AG04450 (cell line): ENCODE measurements at regions not wholly inside any gene's neighbourhood (a gene's known extent, or its start where the extent isn't known, plus 50 kb on each side); places are given as distances from the start of the nearest gene placed in this dataset.

Experiments used
- CTCF ChIA-PET: fragments of 300-600, 350-600 bp; formaldehyde crosslinking; extraction: SDS; loops from one replicate; lab custom pipeline; 2022; ENCODE audit warnings: antibody characterized with exemption, inconsistent platforms; lab: Charles Lee
- POLR2A ChIA-PET: fragments of 350-600 bp; formaldehyde crosslinking; extraction: SDS; loops from one replicate; lab custom pipeline; 2021; ENCODE audit warnings: antibody characterized with exemption, inconsistent platforms; lab: Yijun Ruan, JAX
- DNase-seq: peaks from one replicate; pipeline ENCODE4 v3.0.0-alpha.2; 2011; ENCODE audit warnings: low read depth, low spot score
- H3K27ac ChIP-seq: one replicate; pipeline ENCODE4 v1.5.1; 2012; ENCODE audit warnings: low read depth, low read length, control low read depth
- H3K27me3 ChIP-seq: one replicate; pipeline ENCODE4 v1.6.0; 2012; ENCODE audit warnings: low read length; ENCODE audit not compliant: control insufficient read depth, insufficient read depth
- H3K4me3 ChIP-seq: 2 replicates; pipeline ENCODE4 v1.5.1; 2011; ENCODE audit warnings: mild to moderate bottlenecking, low read depth, low read length, control low read depth
- H3K9me3 ChIP-seq: 2 replicates; pipeline ENCODE4 v1.5.1; 2012; ENCODE audit warnings: low read length; ENCODE audit not compliant: control insufficient read depth, insufficient read depth
- TF ChIP-seq, protein P1 (sequence below): IDR thresholded peaks from 2 replicates; pipeline ENCODE4 v1.5.1; 2011; ENCODE audit warnings: low read depth, low read length, control low read depth, inconsistent platforms

DNA sequence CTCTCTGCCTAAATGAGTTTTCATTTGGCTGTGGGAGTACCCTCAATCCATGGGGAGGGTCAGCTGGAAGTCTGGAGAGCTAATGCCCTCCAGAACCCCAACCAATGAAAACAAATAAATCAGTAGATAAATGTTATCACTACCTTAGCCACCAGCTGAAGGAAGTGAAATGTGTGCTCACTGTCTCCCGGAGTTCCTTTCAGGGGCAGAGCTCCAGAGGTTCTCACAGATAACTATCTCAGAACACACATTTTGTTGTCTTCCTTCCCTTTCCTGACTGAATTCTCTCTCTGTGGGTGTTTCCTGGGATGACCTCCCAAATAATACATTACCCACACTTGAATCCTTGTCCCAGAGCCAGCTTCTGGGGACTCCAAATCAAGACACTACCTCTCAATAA lies 779.6 kb downstream of the DIAPH3 start:
- Histone ChIP-seq H3K27me3 (peaks cover 2% of the 10 kb centered on the region), H3K4me3 (no peak overlapping the region), H3K27ac (no peak overlapping the region), H3K9me3 (no peaks in the 10 kb centered on the region)
- ChIA-PET CTCF (no interaction called here), POLR2A (no interaction called here)
- TF ChIP-seq, protein P1, sequence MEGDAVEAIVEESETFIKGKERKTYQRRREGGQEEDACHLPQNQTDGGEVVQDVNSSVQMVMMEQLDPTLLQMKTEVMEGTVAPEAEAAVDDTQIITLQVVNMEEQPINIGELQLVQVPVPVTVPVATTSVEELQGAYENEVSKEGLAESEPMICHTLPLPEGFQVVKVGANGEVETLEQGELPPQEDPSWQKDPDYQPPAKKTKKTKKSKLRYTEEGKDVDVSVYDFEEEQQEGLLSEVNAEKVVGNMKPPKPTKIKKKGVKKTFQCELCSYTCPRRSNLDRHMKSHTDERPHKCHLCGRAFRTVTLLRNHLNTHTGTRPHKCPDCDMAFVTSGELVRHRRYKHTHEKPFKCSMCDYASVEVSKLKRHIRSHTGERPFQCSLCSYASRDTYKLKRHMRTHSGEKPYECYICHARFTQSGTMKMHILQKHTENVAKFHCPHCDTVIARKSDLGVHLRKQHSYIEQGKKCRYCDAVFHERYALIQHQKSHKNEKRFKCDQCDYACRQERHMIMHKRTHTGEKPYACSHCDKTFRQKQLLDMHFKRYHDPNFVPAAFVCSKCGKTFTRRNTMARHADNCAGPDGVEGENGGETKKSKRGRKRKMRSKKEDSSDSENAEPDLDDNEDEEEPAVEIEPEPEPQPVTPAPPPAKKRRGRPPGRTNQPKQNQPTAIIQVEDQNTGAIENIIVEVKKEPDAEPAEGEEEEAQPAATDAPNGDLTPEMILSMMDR: no peak
- no peak for DNase-seq

GRCh38 chr13:59391696-59392095 lies 772.0 kb downstream of the DIAPH3 start:
- DNase-seq: peak; percentile 51
- Histone ChIP-seq H3K9me3 (no peaks in the 10 kb centered on the region), H3K4me3 (no peak overlapping the region), H3K27me3 (no peaks in the 10 kb centered on the region), H3K27ac (no peak overlapping the region)
- TF ChIP-seq, protein P1: peak; percentile 98
- ChIA-PET CTCF (interaction anchor here (0.6 to 9.4 kb wide), 56 partner anchors 8 to 601 kb away, joined by 3 to 339 read pairs (median 4); no protein-coding TSS in a partner anchor), POLR2A (no interaction called here)

GRCh38 chr13:59392328-59392727 lies 771.4 kb downstream of the DIAPH3 start:
- CTCF ChIA-PET: interaction anchor here (0.6 to 9.4 kb wide), 49 partner anchors 8 to 601 kb away, joined by 3 to 339 read pairs (median 4); no protein-coding TSS in a partner anchor
- Histone ChIP-seq H3K27ac (no peak overlapping the region), H3K4me3 (no peak overlapping the region), H3K27me3 (no peaks in the 10 kb centered on the region), H3K9me3 (no peaks in the 10 kb centered on the region)
- DNase-seq: no peak
- TF ChIP-seq, protein P1: no peak
- POLR2A ChIA-PET: interaction anchor here (0.6 kb wide), 1 partner anchor 14 kb away, joined by 13 read pairs; no protein-coding TSS in a partner anchor

GRCh38 chr13:59394496-59394895 lies 769.2 kb downstream of the DIAPH3 start:
- Histone ChIP-seq H3K27ac (no peak overlapping the region), H3K9me3 (no peaks in the 10 kb centered on the region), H3K27me3 (no peaks in the 10 kb centered on the region), H3K4me3 (no peak overlapping the region)
- no peak for DNase-seq
- POLR2A ChIA-PET: no interaction called here
- CTCF ChIA-PET: interaction anchor here (0.6 to 9.4 kb wide), 3 partner anchors 283 to 377 kb away, joined by 5 to 339 read pairs (median 6); no protein-coding TSS in a partner anchor
- TF ChIP-seq, protein P1: no peak

DNA sequence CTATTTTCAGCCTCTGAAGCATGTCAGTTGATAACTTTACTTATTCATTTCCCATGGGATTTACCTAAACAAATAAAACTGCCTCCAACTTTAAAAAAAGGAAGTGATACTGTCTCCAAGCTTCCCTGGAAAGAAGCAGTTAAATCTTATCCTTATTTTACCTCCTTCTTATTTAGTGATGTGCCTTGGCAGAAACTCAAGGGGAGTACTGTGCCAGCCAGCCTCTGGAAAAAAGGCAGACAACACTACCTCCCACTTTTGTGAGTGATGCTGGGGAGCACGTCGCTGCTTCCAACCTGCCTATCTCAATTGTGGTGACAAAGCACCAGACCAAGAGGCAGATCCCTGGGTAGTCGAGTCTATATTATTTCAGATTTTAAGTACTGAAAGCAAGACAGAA lies 765.6 kb downstream of the DIAPH3 start:
- POLR2A ChIA-PET: no interaction called here
- TF ChIP-seq, protein P1: no peak
- no peak for DNase-seq
- no peak overlapping the region for H3K4me3 ChIP-seq
- CTCF ChIA-PET: interaction anchor here (1.1 to 3.3 kb wide), 5 partner anchors 62 to 509 kb away, joined by 4 to 25 read pairs (median 5); no protein-coding TSS in a partner anchor
- H3K9me3 ChIP-seq: no peaks in the 10 kb centered on the region
- no peak overlapping the region for H3K27ac ChIP-seq
- no peaks in the 10 kb centered on the region for H3K27me3 ChIP-seq
